Fibroblast of pulmonary artery (primary cell): ENCODE measurements at regions not wholly inside any gene's neighbourhood (a gene's known extent, or its start where the extent isn't known, plus 50 kb on each side); places are given as distances from the start of the nearest gene placed in this dataset.

Experiments used
- DNase-seq: peaks from one replicate; pipeline ENCODE4 v3.0.0-alpha.2; 2010; ENCODE audit warnings: low read depth
- H3K4me3 ChIP-seq: replicated peaks from 2 replicates; pipeline ENCODE4 v1.5.1; 2011; ENCODE audit warnings: low read depth, mild to moderate bottlenecking, control low read depth, low read length, moderate library complexity
- CTCF ChIP-seq: IDR thresholded peaks from 2 replicates; pipeline ENCODE4 v1.5.1; 2011; ENCODE audit warnings: mild to moderate bottlenecking, control low read depth, low read length, inconsistent platforms; ENCODE audit errors: missing control alignments

GRCh38 chr20:58023346-58023745 lies 205.1 kb downstream of the ANKRD60 start:
- TF ChIP-seq CTCF = no peak
- no peak for DNase-seq
- no peak overlapping the region for H3K4me3 ChIP-seq

DNA sequence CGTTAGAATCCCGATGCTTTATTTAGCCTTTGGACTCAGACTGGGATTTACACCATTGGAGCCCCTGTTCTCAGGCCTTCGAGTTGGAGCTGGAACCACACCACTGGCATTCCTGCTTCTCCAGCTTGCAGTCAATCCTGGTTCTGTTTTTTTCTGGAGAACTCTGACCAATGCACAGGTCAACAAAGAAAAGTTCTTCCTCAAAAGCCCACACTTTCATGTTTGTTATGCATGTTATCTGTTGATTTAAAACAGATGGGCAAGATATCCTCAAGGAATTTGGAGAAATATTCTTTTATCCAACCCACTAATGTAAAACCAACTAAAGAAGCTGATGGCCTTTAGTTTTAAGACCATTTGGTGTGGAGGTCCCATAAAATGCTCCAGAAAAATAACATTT lies 205.7 kb downstream of the ANKRD60 start:
- no peak for DNase-seq
- no peak overlapping the region for H3K4me3 ChIP-seq
- TF ChIP-seq CTCF = no peak

- no peak for TF ChIP-seq CTCF
- no peak overlapping the region for H3K4me3 ChIP-seq
- DNase-seq = no peak
These were observed 207.0 kb downstream of the ANKRD60 start for GRCh38 chr20:58021481-58021880.

- DNase-seq = no peak
- no peak for TF ChIP-seq CTCF
These were observed 207.6 kb downstream of the ANKRD60 start for GRCh38 chr20:58020656-58021454.

DNA sequence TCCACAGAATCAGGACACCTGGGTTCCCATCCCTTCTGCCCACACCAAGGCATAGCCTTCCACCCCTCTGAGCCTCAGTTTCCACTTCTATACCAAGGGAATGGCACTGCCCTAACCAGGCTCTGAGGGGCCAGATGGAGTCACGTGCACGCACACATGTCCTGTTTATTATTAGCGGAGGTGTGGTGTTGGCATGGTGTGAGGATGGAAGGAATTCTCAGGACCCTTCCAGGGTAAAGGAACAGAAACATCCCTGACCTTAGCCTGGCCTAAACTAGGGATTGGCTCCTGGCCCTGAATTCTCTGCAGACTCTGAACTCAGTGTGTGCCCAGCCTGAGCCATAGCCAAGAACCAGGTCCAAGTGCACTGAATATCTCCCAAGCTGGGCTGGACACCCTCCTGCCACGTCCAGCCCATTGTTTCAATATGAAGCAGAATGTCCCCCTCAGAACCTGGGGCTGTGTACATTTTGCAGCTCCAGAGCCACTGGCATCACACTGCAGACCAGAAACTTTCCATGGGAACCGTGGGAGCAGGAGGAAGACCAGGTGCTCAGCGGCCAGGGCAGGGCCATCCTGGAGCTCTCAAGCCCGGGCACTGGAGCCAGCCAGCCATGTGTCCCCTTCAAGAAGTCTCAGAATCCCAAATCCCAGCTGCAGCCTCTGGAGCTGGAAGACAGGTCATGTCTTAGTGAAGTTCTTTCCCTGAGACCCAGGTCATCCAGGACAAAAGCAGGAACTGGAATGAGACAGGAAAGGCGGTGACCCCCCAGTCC lies 208.4 kb downstream of the ANKRD60 start:
- DNase-seq = no peak

More at GRCh38 chr20:58020656-58021454, 207.6 kb downstream of the ANKRD60 start:
- no peak overlapping the region for H3K4me3 ChIP-seq

More for the DNA sequence above, 208.4 kb downstream of the ANKRD60 start:
- no peak overlapping the region for H3K4me3 ChIP-seq
- no peak for TF ChIP-seq CTCF
